MM.1S (cell line): ENCODE measurements at regions not wholly inside any gene's neighbourhood (a gene's known extent, or its start where the extent isn't known, plus 50 kb on each side); places are given as distances from the start of the nearest gene placed in this dataset.

Source experiments
- CTCF ChIP-seq: fragments of 300-600 bp; sonication (generic); IDR thresholded peaks from 2 replicates; pipeline ENCODE4 v1.5.1; 2016; ENCODE audit warnings: antibody characterized with exemption, low read length, mixed read lengths
- EZH2 ChIP-seq: fragments of 300-600 bp; sonication (generic); optimal IDR thresholded peaks from 2 replicates; pipeline ENCODE3; 2017; ENCODE audit warnings: low read depth, mild to moderate bottlenecking, antibody characterized with exemption, low read length, mixed read lengths

- TF ChIP-seq CTCF (no peak), EZH2 (no peak)
Measured at GRCh38 chr1:78304341-78304740, 186.4 kb upstream of the PTGFR start.
